Kidney glomerular epithelial cell (primary cell): ENCODE measurements at regions not wholly inside any gene's neighbourhood (a gene's known extent, or its start where the extent isn't known, plus 50 kb on each side); places are given as distances from the start of the nearest gene placed in this dataset.

Experiments used
- DNase-seq: peaks from one replicate; lab custom pipeline; 2025; lab: John Stamatoyannopoulos, UW

- no peak for DNase-seq
Observed at GRCh38 chr1:60126723-60127122, 53.2 kb upstream of the C1orf87 start.
